ENCODE measurements at regions not wholly inside any gene's neighbourhood (a gene's known extent, or its start where the extent isn't known, plus 50 kb on each side); places are given as distances from the start of the nearest gene placed in this dataset.

- TF ChIP-seq EZH2phosphoT487 (IDR thresholded peaks at IDR 0.05; ENCODE audit: insufficient read depth, low read depth) (no peak), EZH2 (IDR thresholded peaks at IDR 0.05; ENCODE audit: insufficient read depth, poor library complexity, severe bottlenecking) (no peak)
These were observed 110.1 kb upstream of the NRIP1 start for GRCh38 chr21:15174923-15175322.
